ENCODE measurements at regions not wholly inside any gene's neighbourhood (a gene's known extent, or its start where the extent isn't known, plus 50 kb on each side); places are given as distances from the start of the nearest gene placed in this dataset.

- DNase-seq = no peak
Measured at GRCh38 chr18:73511771-73512503, 635.7 kb downstream of the FBXO15 start.

- DNase-seq = no peak
Measured at GRCh38 chr18:73509460-73509859, 638.2 kb downstream of the FBXO15 start.

GRCh38 chr18:73503326-73503725 lies 635.5 kb upstream of the NETO1 start:
- no peak for DNase-seq

- DNase-seq = no peak
Measured at GRCh38 chr18:73487966-73488365, 620.2 kb upstream of the NETO1 start.

GRCh38 chr18:73485166-73485565 lies 617.4 kb upstream of the NETO1 start:
- DNase-seq = no peak

GRCh38 chr18:73482901-73483300 lies 615.1 kb upstream of the NETO1 start:
- no peak for DNase-seq

- no peak for DNase-seq
Measured at GRCh38 chr18:73479477-73479876, 611.7 kb upstream of the NETO1 start.

GRCh38 chr18:73478191-73478590 lies 610.4 kb upstream of the NETO1 start:
- DNase-seq = no peak

- no peak for DNase-seq
Measured at GRCh38 chr18:73476031-73476430, 608.2 kb upstream of the NETO1 start.

GRCh38 chr18:73462092-73462491 lies 594.3 kb upstream of the NETO1 start:
- DNase-seq = no peak

- DNase-seq = no peak
Measured at GRCh38 chr18:73461780-73462059, 593.9 kb upstream of the NETO1 start.

- no peak for DNase-seq
Measured at GRCh38 chr18:73461038-73461779, 593.4 kb upstream of the NETO1 start.

- no peak for DNase-seq
Measured at GRCh38 chr18:73458186-73458964, 590.6 kb upstream of the NETO1 start.

GRCh38 chr18:73456643-73457042 lies 588.9 kb upstream of the NETO1 start:
- DNase-seq = no peak

GRCh38 chr18:73452866-73453265 lies 585.1 kb upstream of the NETO1 start:
- DNase-seq = no peak

- no peak for DNase-seq
Measured at GRCh38 chr18:73446502-73446901, 578.7 kb upstream of the NETO1 start.

- DNase-seq = no peak
Measured at GRCh38 chr18:73431620-73432019, 563.8 kb upstream of the NETO1 start.

- no peak for DNase-seq
Measured at GRCh38 chr18:73421010-73421409, 553.2 kb upstream of the NETO1 start.

GRCh38 chr18:73419531-73419930 lies 551.7 kb upstream of the NETO1 start:
- DNase-seq = no peak

GRCh38 chr18:73414598-73414997 lies 546.8 kb upstream of the NETO1 start:
- DNase-seq = no peak

GRCh38 chr18:73414069-73414468 lies 546.3 kb upstream of the NETO1 start:
- DNase-seq = no peak

GRCh38 chr18:73409242-73409641 lies 541.5 kb upstream of the NETO1 start:
- no peak for DNase-seq

- no peak for DNase-seq
Measured at GRCh38 chr18:73408469-73408868, 540.7 kb upstream of the NETO1 start.

- no peak for DNase-seq
Measured at GRCh38 chr18:73407506-73407905, 539.7 kb upstream of the NETO1 start.
